Neutrophil (primary cell): ENCODE measurements at regions not wholly inside any gene's neighbourhood (a gene's known extent, or its start where the extent isn't known, plus 50 kb on each side); places are given as distances from the start of the nearest gene placed in this dataset.

Experiments
- H3K27ac ChIP-seq: fragments of 200-600 bp; sonication (generic); 2 replicates; pipeline ENCODE4 v1.5.1; 2016; ENCODE audit warnings: mild to moderate bottlenecking, moderate library complexity
- H3K27me3 ChIP-seq: fragments of 200-600 bp; sonication (generic); 2 replicates; pipeline ENCODE4 v1.6.0; 2016; ENCODE audit warnings: mild to moderate bottlenecking
- H3K36me3 ChIP-seq: fragments of 200-600 bp; sonication (generic); 2 replicates; pipeline ENCODE4 v1.5.1; 2017
- H3K4me1 ChIP-seq, 2 experiments: fragments of 200-600 bp in 1 of 2; sonication (generic) in 1 of 2; 1 replicate in 1 of 2; 2 replicates in 1 of 2; pipeline versions ENCODE4 v1.5.1 to v1.6.1; 2013 to 2016; ENCODE audit warnings: low read depth in 1 of 2, low read length in 1 of 2, mild to moderate bottlenecking in 1 of 2, moderate library complexity in 1 of 2; ENCODE audit not compliant: control insufficient read depth in 1 of 2, insufficient read depth in 1 of 2
- H3K4me3 ChIP-seq, 2 experiments: fragments of 200-600 bp in 1 of 2; sonication (generic) in 1 of 2; 1 replicate in 1 of 2; 2 replicates in 1 of 2; pipeline ENCODE4 v1.5.1; 2013 to 2016; ENCODE audit warnings: low read depth in 1 of 2, low read length in 1 of 2, mild to moderate bottlenecking in 1 of 2, moderate library complexity in 1 of 2
- H3K9me3 ChIP-seq: fragments of 200-600 bp; sonication (generic); 2 replicates; pipeline ENCODE4 v1.5.1; 2016
- TF ChIP-seq, protein P1 (sequence below): fragments of 200-600 bp; sonication (generic); IDR thresholded peaks from 2 replicates; pipeline ENCODE4 v1.5.1; 2016; ENCODE audit warnings: antibody characterized with exemption

DNA sequence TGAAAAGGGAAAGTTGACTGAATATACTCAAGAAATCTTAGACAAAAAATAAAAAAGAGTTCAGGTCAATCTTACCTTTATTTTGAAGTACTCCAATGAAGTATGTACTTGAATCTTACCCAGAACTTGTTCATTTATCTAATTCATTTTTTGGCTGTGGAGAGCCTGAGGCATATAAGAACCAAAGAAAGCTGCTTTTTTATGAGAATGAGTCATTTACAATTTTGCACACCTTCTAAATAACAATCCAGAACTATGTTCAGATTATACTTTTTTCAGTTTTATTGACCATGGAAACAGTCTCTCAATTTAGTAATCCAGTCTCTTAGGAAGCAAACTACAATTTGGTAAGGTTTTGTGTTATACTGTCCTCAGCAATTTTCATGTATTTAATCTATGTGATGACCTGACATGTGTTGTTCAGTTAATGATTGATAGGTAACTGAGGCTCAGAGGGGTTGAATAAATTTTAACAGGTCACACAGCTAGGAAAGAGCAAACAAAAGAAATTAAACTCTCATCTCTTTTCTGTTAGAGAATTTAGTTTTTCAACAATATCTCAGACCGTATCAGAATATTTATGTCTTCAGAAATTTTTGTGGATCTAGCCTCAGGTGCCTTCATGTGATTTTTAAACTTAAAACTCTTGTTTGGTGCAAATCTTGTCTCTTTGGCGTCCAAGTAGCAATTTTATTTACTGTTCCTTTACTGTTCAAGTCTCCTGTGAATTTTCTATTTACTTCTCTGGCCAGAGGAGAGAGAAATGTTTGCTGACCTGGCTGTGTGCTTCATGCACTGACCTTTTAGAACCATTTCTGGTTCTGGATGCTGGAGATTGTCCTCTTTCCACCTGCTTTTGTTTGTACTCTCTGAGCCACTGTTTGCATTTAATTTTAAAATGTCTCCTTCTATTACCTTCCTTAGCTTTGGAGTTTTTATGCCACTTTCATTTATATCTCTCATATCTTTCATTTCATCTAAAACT lies 1453.4 kb downstream of the STIM2 start:
- Histone ChIP-seq H3K27me3 (no peaks in the 10 kb centered on the region), H3K4me1 (no peaks in the 10 kb centered on the region), H3K4me3 (no peak overlapping the region), H3K27ac (no peak overlapping the region), H3K9me3 (no peaks in the 10 kb centered on the region), H3K36me3 (no peaks in the 10 kb centered on the region)
- TF ChIP-seq, protein P1, sequence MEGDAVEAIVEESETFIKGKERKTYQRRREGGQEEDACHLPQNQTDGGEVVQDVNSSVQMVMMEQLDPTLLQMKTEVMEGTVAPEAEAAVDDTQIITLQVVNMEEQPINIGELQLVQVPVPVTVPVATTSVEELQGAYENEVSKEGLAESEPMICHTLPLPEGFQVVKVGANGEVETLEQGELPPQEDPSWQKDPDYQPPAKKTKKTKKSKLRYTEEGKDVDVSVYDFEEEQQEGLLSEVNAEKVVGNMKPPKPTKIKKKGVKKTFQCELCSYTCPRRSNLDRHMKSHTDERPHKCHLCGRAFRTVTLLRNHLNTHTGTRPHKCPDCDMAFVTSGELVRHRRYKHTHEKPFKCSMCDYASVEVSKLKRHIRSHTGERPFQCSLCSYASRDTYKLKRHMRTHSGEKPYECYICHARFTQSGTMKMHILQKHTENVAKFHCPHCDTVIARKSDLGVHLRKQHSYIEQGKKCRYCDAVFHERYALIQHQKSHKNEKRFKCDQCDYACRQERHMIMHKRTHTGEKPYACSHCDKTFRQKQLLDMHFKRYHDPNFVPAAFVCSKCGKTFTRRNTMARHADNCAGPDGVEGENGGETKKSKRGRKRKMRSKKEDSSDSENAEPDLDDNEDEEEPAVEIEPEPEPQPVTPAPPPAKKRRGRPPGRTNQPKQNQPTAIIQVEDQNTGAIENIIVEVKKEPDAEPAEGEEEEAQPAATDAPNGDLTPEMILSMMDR: no peak

DNA sequence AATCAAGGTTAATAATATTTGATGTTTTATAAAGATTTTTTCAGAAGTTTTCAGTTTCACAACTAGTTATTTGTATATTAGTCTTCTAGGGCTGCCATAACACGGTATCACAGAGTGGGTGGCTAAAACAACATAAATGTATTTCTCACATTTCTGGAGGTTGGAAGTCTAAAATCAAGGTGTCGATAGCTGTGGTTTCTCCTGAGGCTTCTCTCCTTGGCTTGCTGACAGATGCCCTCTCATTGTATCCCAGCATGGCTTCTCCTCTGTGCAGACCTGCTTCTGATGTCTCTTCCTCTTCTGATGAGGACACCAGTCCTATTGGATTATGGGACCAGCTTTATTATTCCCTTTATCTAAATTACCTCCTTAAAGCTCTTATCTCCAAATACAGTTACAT lies 1456.6 kb downstream of the STIM2 start:
- TF ChIP-seq, protein P1: no peak
- Histone ChIP-seq H3K27me3 (no peaks in the 10 kb centered on the region), H3K4me3 (no peak overlapping the region), H3K36me3 (no peaks in the 10 kb centered on the region), H3K27ac (no peak overlapping the region), H3K9me3 (no peaks in the 10 kb centered on the region), H3K4me1 (no peaks in the 10 kb centered on the region)

DNA sequence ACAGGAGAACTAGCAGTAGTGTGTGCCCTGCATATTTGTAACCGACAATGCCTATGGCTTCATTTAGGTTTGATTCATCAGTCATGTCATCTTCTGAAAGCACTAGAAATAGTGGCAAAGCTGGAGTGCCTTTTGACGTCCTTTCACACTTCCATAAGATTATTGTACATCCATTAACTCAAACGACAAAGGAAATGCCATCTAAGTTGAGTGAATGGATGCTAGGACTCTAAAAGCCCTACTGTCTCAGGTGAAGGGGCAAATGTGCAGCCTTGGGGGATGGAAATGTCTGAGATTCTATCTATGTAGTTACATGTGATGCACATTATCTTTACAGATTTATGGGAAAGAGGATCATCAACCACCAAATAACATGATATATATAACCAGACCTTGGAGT lies 1473.6 kb downstream of the STIM2 start:
- H3K27me3 ChIP-seq: no peaks in the 10 kb centered on the region
- no peak overlapping the region for H3K4me3 ChIP-seq
- TF ChIP-seq, protein P1: no peak
- H3K4me1 ChIP-seq: no peaks in the 10 kb centered on the region
- no peak overlapping the region for H3K27ac ChIP-seq
- no peaks in the 10 kb centered on the region for H3K9me3 ChIP-seq
- H3K36me3 ChIP-seq: no peaks in the 10 kb centered on the region

DNA sequence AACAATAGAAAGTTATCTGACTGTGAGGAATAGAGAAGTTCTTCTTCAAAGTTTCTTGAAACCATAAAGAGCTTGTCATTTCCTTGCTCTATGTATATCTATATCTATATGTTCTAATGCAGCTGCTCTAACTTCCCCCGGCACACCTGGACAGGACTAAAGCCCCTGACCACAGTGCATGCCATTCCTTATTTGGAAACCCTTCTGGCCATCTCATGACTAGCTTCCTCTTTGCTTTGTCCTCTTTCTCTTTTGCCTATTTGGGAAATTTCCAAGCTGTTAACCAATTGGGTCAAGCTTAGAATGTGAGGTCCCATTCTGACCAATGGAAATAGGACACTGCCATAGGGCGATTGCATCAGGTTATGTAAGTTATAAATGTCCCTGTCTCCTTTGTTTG lies 1481.1 kb downstream of the STIM2 start:
- TF ChIP-seq, protein P1: no peak
- Histone ChIP-seq H3K27me3 (no peaks in the 10 kb centered on the region), H3K36me3 (no peaks in the 10 kb centered on the region), H3K4me1 (no peaks in the 10 kb centered on the region), H3K27ac (no peak overlapping the region), H3K9me3 (no peaks in the 10 kb centered on the region), H3K4me3 (no peak overlapping the region)

DNA sequence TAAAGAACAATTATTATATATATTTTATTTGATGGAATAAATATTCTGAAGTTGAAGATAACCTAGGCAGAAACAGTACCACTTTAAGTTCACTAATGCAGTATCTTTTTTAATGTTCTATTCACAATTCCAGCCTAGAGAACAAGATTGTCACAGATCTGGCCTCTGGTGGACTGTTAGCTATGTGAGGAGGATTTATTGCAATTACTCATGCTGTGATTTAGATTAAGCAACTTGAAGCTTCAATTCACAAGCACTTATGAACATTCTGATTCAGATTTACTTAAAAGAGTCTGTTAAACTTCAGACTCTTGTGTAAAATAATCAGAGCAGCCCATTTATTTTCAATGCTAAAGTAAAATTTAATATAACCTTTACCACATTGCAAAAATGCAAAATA lies 1489.8 kb downstream of the STIM2 start:
- Histone ChIP-seq H3K36me3 (no peaks in the 10 kb centered on the region), H3K4me3 (no peak overlapping the region), H3K4me1 (no peaks in the 10 kb centered on the region), H3K27ac (no peak overlapping the region), H3K27me3 (no peaks in the 10 kb centered on the region), H3K9me3 (no peaks in the 10 kb centered on the region)
- TF ChIP-seq, protein P1: no peak
